HEK293T (cell line): ENCODE measurements at regions not wholly inside any gene's neighbourhood (a gene's known extent, or its start where the extent isn't known, plus 50 kb on each side); places are given as distances from the start of the nearest gene placed in this dataset.

Experiments
- CTCF ChIA-PET: fragments of 350-600 bp; formaldehyde crosslinking; extraction: SDS; loops from one replicate; lab custom pipeline; 2021; ENCODE audit warnings: antibody characterized with exemption, inconsistent platforms; lab: Yijun Ruan, JAX
- POLR2A ChIA-PET: fragments of 350-600 bp; formaldehyde crosslinking; extraction: SDS; loops from one replicate; lab custom pipeline; 2020; ENCODE audit warnings: antibody characterized with exemption, inconsistent platforms; lab: Yijun Ruan, JAX
- DNase-seq: peaks from one replicate; pipeline ENCODE4 v3.0.0; 2012; ENCODE audit warnings: mixed read lengths; ENCODE audit errors: extremely low spot score
- ARNT ChIP-seq: fragments of 450-650 bp; IDR thresholded peaks from 2 replicates; pipeline ENCODE4 v1.6.1; 2017; ENCODE audit warnings: mild to moderate bottlenecking
- BHLHE40 ChIP-seq: fragments of 450-650 bp; IDR thresholded peaks from 2 replicates; pipeline ENCODE4 v1.6.1; 2016; ENCODE audit warnings: mild to moderate bottlenecking, moderate library complexity, borderline replicate concordance
- CTBP1 ChIP-seq: fragments of 450-650 bp; IDR thresholded peaks from 2 replicates; pipeline ENCODE4 v1.6.1; 2016; ENCODE audit warnings: borderline replicate concordance
- ELF4 ChIP-seq: fragments of 450-650 bp; IDR thresholded peaks from 2 replicates; pipeline ENCODE4 v1.6.1; 2017; ENCODE audit warnings: antibody characterized with exemption
- FOXA1 ChIP-seq: fragments of 450-650 bp; IDR thresholded peaks from 2 replicates; pipeline ENCODE4 v1.6.1; 2016; ENCODE audit warnings: mild to moderate bottlenecking
- FOXK2 ChIP-seq: fragments of 450-650 bp; IDR thresholded peaks from 2 replicates; pipeline ENCODE4 v1.6.1; 2016; ENCODE audit warnings: mild to moderate bottlenecking
- FOXM1 ChIP-seq: fragments of 450-650 bp; IDR thresholded peaks from 2 replicates; pipeline ENCODE4 v1.6.1; 2017; ENCODE audit warnings: mild to moderate bottlenecking, borderline replicate concordance
- HDGF ChIP-seq: fragments of 450-650 bp; IDR thresholded peaks from 2 replicates; pipeline ENCODE4 v1.6.1; 2017; ENCODE audit warnings: antibody characterized with exemption, borderline replicate concordance
- L3MBTL2 ChIP-seq: fragments of 450-650 bp; conservative IDR thresholded peaks from 2 replicates; pipeline ENCODE4 v1.6.1; 2016; ENCODE audit warnings: mild to moderate bottlenecking
- LEF1 ChIP-seq: fragments of 450-650 bp; IDR thresholded peaks from 2 replicates; pipeline ENCODE4 v1.6.1; 2017; ENCODE audit warnings: mild to moderate bottlenecking, borderline replicate concordance
- NFRKB ChIP-seq: fragments of 450-650 bp; IDR thresholded peaks from 2 replicates; pipeline ENCODE4 v1.6.1; 2016; ENCODE audit warnings: mild to moderate bottlenecking, moderate library complexity
- PKNOX1 ChIP-seq: fragments of 450-650 bp; IDR thresholded peaks from 2 replicates; pipeline ENCODE4 v1.6.1; 2016
- SP1 ChIP-seq: fragments of 450-650 bp; IDR thresholded peaks from 2 replicates; pipeline ENCODE4 v1.6.1; 2017
- SUZ12 ChIP-seq: fragments of 450-650 bp; IDR thresholded peaks from 2 replicates; pipeline ENCODE4 v1.6.1; 2016; ENCODE audit warnings: mild to moderate bottlenecking
- TARDBP ChIP-seq: fragments of 450-650 bp; IDR thresholded peaks from 2 replicates; pipeline ENCODE4 v1.6.1; 2016
- ZNF384 ChIP-seq: fragments of 450-650 bp; IDR thresholded peaks from 2 replicates; pipeline ENCODE4 v1.6.1; 2016

DNA sequence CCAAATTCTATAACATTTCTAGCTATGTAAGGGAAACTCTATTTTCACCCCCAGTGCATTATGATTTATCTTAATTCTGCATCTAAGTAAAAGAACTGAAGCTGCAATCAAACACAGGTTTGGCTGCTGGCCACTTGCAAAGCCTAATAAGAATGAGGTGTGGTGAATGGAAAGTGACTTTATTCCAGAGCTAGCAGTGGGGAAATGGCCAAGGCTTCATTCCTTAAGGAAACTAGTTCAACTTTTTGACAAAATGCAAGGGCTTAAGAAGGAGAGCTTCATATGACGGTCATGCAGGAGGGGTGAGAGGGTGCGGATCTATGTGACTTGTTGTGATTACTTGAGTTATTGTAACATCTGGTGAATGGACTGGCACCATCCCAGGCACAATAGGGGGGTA, 1802.0 kb downstream of the SUCLG1 start:
- ChIA-PET CTCF (no interaction called here), POLR2A (no interaction called here)
- no peak for DNase-seq
- TF ChIP-seq L3MBTL2 (no peak), BHLHE40 (no peak), FOXA1 (no peak), TARDBP (no peak), FOXM1 (no peak), LEF1 (no peak), SP1 (no peak), ARNT (no peak), CTBP1 (no peak), NFRKB (no peak), ELF4 (no peak)

GRCh38 chr2:82656420-82656819, 1802.7 kb downstream of the SUCLG1 start:
- DNase-seq = no peak
- POLR2A ChIA-PET = no interaction called here
- TF ChIP-seq NFRKB = no peak
- no peak for TF ChIP-seq PKNOX1
- TF ChIP-seq CTBP1 = no peak
- TF ChIP-seq HDGF = no peak
- TF ChIP-seq TARDBP = no peak
- TF ChIP-seq BHLHE40 = no peak
- no peak for TF ChIP-seq FOXM1
- CTCF ChIA-PET = no interaction called here

- no peak for DNase-seq
- ChIA-PET POLR2A (no interaction called here), CTCF (no interaction called here)
- TF ChIP-seq NFRKB = no peak
- TF ChIP-seq SUZ12 = no peak
- no peak for TF ChIP-seq HDGF
- TF ChIP-seq SP1 = no peak
- no peak for TF ChIP-seq FOXK2
- no peak for TF ChIP-seq PKNOX1
- TF ChIP-seq FOXA1 = no peak
- no peak for TF ChIP-seq LEF1
- no peak for TF ChIP-seq TARDBP
- TF ChIP-seq ZNF384 = no peak
These were observed 1807.0 kb downstream of the SUCLG1 start for GRCh38 chr2:82652117-82652516.

- POLR2A ChIA-PET = no interaction called here
- CTCF ChIA-PET = no interaction called here
- no peak for DNase-seq
- TF ChIP-seq PKNOX1 (no peak), SUZ12 (no peak), FOXM1 (no peak), LEF1 (no peak), L3MBTL2 (no peak), FOXK2 (no peak), ARNT (no peak), BHLHE40 (no peak), ZNF384 (no peak), CTBP1 (no peak), ELF4 (no peak), NFRKB (no peak), TARDBP (no peak), SP1 (no peak), HDGF (no peak), FOXA1 (no peak)
These were observed 1809.0 kb downstream of the SUCLG1 start for GRCh38 chr2:82650038-82650437.

DNA sequence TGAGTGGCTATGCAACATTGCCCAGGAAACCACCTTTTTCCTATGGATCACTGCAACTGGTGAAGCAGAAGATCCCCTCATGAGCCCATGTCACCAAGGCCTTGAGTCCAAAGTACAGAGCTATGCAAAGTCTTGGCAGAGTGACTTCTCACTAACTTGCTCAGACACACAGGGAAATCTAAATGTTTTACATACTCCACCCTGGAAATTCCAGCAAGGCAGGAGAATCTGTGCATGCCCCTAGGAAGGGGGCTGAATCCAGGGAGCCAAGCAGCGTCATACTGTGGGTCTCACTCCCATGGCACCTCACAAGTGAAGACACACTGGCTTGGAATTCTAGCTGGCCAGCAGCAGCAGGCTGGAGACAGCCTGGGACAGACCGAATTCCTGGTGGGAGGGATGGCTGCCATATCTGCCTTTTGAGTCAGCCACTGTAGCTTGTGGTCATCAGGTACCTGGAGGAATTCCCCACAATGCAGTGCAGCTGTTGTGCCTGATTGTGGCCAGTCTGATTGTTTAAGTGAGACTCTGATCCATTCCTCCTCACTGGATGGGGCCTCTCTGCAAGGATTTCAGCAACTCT, 1817.4 kb downstream of the SUCLG1 start:
- TF ChIP-seq ARNT = no peak
- no peak for DNase-seq
- ChIA-PET POLR2A (no interaction called here), CTCF (no interaction called here)

DNA sequence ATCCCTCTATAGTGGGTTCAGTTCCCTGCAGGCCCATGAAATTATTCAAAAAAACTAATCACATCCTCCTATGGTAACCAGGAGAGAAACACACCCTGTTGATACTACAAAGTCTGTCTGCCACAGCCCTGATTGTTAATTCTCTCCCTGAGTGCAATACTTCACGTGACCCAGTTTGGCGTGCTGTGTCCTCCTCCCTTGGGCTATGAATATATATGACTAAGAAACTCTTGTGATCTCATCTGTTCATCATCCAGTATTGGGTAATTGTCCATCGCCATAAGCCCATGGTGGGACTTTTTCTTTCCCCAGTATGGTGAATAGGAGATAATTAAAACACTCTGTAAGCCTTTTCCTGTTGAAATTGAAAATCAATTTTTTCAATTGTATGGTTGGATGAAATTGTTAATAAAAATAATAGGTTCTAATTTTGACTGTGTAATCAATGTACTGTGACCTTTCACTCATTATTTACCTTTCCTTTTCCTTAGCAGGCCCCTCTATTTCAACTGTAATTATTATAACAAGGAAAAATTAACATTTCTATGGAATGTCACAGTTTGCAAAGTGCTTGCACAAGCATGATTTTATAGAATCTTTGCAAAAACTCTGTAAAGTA, 1822.6 kb downstream of the SUCLG1 start:
- CTCF ChIA-PET = no interaction called here
- POLR2A ChIA-PET = no interaction called here
- no peak for DNase-seq
- TF ChIP-seq FOXK2 (no peak), CTBP1 (no peak), BHLHE40 (no peak), NFRKB (no peak)

GRCh38 chr2:82599021-82599420, 1860.1 kb downstream of the SUCLG1 start:
- no peak for TF ChIP-seq SP1
- TF ChIP-seq NFRKB = no peak
- no peak for TF ChIP-seq FOXM1
- TF ChIP-seq HDGF = no peak
- no peak for TF ChIP-seq CTBP1
- no peak for TF ChIP-seq PKNOX1
- TF ChIP-seq ELF4 = no peak
- no peak for TF ChIP-seq TARDBP
- TF ChIP-seq L3MBTL2 = no peak
- TF ChIP-seq FOXA1 = no peak
- no peak for TF ChIP-seq FOXK2
- TF ChIP-seq ZNF384 = no peak
- TF ChIP-seq LEF1 = no peak
- TF ChIP-seq SUZ12 = no peak
- TF ChIP-seq BHLHE40 = no peak
- TF ChIP-seq ARNT = no peak
- CTCF ChIA-PET = no interaction called here
- DNase-seq = no peak
- POLR2A ChIA-PET = no interaction called here
